ENCODE measurements at regions not wholly inside any gene's neighbourhood (a gene's known extent, or its start where the extent isn't known, plus 50 kb on each side); places are given as distances from the start of the nearest gene placed in this dataset.

- Histone ChIP-seq H3K27me3 (ENCODE audit: insufficient read depth) (no peaks in the 10 kb centered on the region), H3K9me2 (no peaks in the 10 kb centered on the region), H3K4me2 (no peak overlapping the region), H3K27ac (ENCODE audit: low read depth in 2 of 2, low read length in 1 of 2) (no peak overlapping the region), H3K4me1 (ENCODE audit: control insufficient read depth in 1 of 2, insufficient read depth in 2 of 2, low read depth in 1 of 2, low read length in 1 of 2) (no peaks in the 10 kb centered on the region), H4K20me1 (ENCODE audit: insufficient read depth) (no peaks in the 10 kb centered on the region), H3K36me3 (replicated peaks in 1 of 2; ENCODE audit: control insufficient read depth in 1 of 2, insufficient read depth in 2 of 2, low read length in 1 of 2) (no peaks in the 10 kb centered on the region), H3K4me3 (ENCODE audit: low read depth in 2 of 2, low read length in 1 of 2) (no peak overlapping the region), H3F3A (replicated peaks; ENCODE audit: insufficient read depth) (no peaks in the 10 kb centered on the region), H2AFZ (ENCODE audit: low read depth) (no peak overlapping the region), H3K79me2 (ENCODE audit: insufficient read depth) (no peaks in the 10 kb centered on the region), H3K9ac (no peak overlapping the region), H3K9me3 (no peaks in the 10 kb centered on the region)
- TF ChIP-seq CHD2 (IDR thresholded peaks at IDR 0.05; ENCODE audit: low read length, partially characterized antibody), result no peak
- TF ChIP-seq, protein P1, sequence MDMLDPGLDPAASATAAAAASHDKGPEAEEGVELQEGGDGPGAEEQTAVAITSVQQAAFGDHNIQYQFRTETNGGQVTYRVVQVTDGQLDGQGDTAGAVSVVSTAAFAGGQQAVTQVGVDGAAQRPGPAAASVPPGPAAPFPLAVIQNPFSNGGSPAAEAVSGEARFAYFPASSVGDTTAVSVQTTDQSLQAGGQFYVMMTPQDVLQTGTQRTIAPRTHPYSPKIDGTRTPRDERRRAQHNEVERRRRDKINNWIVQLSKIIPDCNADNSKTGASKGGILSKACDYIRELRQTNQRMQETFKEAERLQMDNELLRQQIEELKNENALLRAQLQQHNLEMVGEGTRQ (IDR thresholded peaks at IDR 0.05; ENCODE audit: borderline replicate concordance, low read depth, low read length), result no peak
- TF ChIP-seq RCOR1 (IDR thresholded peaks at IDR 0.05; ENCODE audit: low read length), result no peak
- TF ChIP-seq GABPA (IDR thresholded peaks at IDR 0.05; ENCODE audit: low read depth), result no peak
- TF ChIP-seq ELF1 (IDR thresholded peaks at IDR 0.05), result no peak
- TF ChIP-seq SIN3A (IDR thresholded peaks at IDR 0.05; ENCODE audit: borderline replicate concordance, low read depth, low read length), result no peak
- POLR2A ChIA-PET, result no interaction called here
- no peak for DNase-seq
- CTCF ChIA-PET, result interaction anchor here (0.6 kb wide), 1 partner anchor 404 kb away, joined by 3 read pairs; no protein-coding TSS in a partner anchor
Observed at GRCh38 chr3:88623709-88624108, 473.9 kb downstream of the C3orf38 start.

DNA sequence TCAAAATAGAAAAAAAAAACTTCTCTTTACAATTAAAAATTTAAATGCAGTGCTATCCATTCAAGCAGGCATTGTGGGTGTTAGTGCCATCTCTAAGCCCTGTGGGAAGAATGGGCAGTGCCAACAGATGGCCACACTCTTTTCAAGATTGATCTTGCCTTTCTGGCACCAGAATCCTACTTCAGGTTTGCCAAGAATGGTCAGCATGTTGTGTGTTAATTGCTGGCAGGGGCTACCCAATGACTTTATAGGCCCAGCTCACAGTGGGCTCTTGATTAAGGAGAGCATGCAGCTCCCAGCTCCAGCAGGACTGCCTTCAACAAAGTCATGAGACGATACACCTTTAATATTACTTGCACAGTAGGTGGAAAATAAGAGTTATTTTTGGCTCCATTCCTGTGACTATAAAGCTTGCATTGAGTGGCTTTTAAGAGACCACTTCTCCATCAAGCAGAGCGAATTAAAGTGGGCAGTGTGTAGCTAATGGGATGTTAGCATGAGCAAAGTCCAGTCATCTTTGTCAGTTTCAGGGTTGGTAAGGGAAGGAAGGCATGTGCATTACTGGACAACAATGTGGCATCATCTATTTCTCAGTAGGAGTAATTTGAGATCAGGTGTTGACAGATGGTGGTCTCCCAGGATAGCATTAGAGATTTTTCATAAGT is 476.8 kb downstream of the C3orf38 start:
- Histone ChIP-seq H3K36me3 (replicated peaks in 1 of 2; ENCODE audit: control insufficient read depth in 1 of 2, insufficient read depth in 2 of 2, low read length in 1 of 2) (no peaks in the 10 kb centered on the region), H3K9ac (no peak overlapping the region), H3K27me3 (ENCODE audit: insufficient read depth) (no peaks in the 10 kb centered on the region), H3K27ac (ENCODE audit: low read depth in 2 of 2, low read length in 1 of 2) (no peak overlapping the region), H3K4me2 (no peak overlapping the region), H3K4me3 (ENCODE audit: low read depth in 2 of 2, low read length in 1 of 2) (no peak overlapping the region), H2AFZ (ENCODE audit: low read depth) (no peak overlapping the region), H3K9me3 (no peaks in the 10 kb centered on the region), H3K9me2 (no peaks in the 10 kb centered on the region), H4K20me1 (ENCODE audit: insufficient read depth) (no peaks in the 10 kb centered on the region), H3K4me1 (ENCODE audit: control insufficient read depth in 1 of 2, insufficient read depth in 2 of 2, low read depth in 1 of 2, low read length in 1 of 2) (no peaks in the 10 kb centered on the region), H3K79me2 (ENCODE audit: insufficient read depth) (no peaks in the 10 kb centered on the region), H3F3A (replicated peaks; ENCODE audit: insufficient read depth) (no peaks in the 10 kb centered on the region)
- WGBS (ENCODE audit: low lambda C conversion rate), result 3% methylated on average over 2 of the region's 2 CpGs
- POLR2A ChIA-PET, result no interaction called here
- CTCF ChIA-PET, result no interaction called here
- DNase-seq, result no peak
- TF ChIP-seq FOXM1 (IDR thresholded peaks at IDR 0.05; ENCODE audit: low read depth) (no peak), TCF12 (IDR thresholded peaks at IDR 0.05) (no peak), TAF1 (IDR thresholded peaks at IDR 0.05; ENCODE audit: borderline replicate concordance, low read depth, low read length) (no peak), PBX3 (IDR thresholded peaks at IDR 0.05) (no peak), RCOR1 (IDR thresholded peaks at IDR 0.05; ENCODE audit: low read length) (no peak), FOXJ3 (CRISPR knock-in tag; IDR thresholded peaks at IDR 0.05) (no peak), ZBTB33 (IDR thresholded peaks at IDR 0.05; ENCODE audit: borderline replicate concordance, low read depth) (no peak), POLR2AphosphoS5 (IDR thresholded peaks at IDR 0.05; ENCODE audit: low read depth, low read length) (no peak), YY1 (IDR thresholded peaks at IDR 0.05; ENCODE audit: low read depth) (no peak), RXRA (IDR thresholded peaks at IDR 0.05; ENCODE audit: borderline replicate concordance, low read depth) (no peak), JUND (IDR thresholded peaks at IDR 0.05) (no peak)
- TF ChIP-seq, protein P2, sequence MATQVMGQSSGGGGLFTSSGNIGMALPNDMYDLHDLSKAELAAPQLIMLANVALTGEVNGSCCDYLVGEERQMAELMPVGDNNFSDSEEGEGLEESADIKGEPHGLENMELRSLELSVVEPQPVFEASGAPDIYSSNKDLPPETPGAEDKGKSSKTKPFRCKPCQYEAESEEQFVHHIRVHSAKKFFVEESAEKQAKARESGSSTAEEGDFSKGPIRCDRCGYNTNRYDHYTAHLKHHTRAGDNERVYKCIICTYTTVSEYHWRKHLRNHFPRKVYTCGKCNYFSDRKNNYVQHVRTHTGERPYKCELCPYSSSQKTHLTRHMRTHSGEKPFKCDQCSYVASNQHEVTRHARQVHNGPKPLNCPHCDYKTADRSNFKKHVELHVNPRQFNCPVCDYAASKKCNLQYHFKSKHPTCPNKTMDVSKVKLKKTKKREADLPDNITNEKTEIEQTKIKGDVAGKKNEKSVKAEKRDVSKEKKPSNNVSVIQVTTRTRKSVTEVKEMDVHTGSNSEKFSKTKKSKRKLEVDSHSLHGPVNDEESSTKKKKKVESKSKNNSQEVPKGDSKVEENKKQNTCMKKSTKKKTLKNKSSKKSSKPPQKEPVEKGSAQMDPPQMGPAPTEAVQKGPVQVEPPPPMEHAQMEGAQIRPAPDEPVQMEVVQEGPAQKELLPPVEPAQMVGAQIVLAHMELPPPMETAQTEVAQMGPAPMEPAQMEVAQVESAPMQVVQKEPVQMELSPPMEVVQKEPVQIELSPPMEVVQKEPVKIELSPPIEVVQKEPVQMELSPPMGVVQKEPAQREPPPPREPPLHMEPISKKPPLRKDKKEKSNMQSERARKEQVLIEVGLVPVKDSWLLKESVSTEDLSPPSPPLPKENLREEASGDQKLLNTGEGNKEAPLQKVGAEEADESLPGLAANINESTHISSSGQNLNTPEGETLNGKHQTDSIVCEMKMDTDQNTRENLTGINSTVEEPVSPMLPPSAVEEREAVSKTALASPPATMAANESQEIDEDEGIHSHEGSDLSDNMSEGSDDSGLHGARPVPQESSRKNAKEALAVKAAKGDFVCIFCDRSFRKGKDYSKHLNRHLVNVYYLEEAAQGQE (IDR thresholded peaks at IDR 0.05; ENCODE audit: low read depth, low read length), result no peak
